Neural cell (in vitro differentiated cells): ENCODE measurements at regions not wholly inside any gene's neighbourhood (a gene's known extent, or its start where the extent isn't known, plus 50 kb on each side); places are given as distances from the start of the nearest gene placed in this dataset.

Source experiments
- H2AFZ ChIP-seq: fragments of 200-600, 300-800 bp; sonication (generic), shearing (Covaris generic); 2 replicates; pipeline ENCODE4 v1.6.0; 2014; ENCODE audit warnings: low read depth, mild to moderate bottlenecking, antibody characterized with exemption, low read length, moderate library complexity
- H3F3A ChIP-seq: fragments of 200-600 bp; shearing (Covaris generic); 2 replicates; pipeline ENCODE4 v1.6.1; 2016; ENCODE audit warnings: mild to moderate bottlenecking, moderate library complexity, mixed read lengths, antibody characterized with exemption, low read length; ENCODE audit not compliant: insufficient read depth, poor library complexity, severe bottlenecking
- H3K27ac ChIP-seq: fragments of 200-600, 300-800 bp; sonication (generic), shearing (Covaris generic); 2 replicates; pipeline ENCODE4 v1.5.1; 2014; ENCODE audit warnings: mild to moderate bottlenecking, low read length, moderate library complexity
- H3K27me3 ChIP-seq: fragments of 300-800, 200-600 bp; sonication (generic), shearing (Covaris generic); 2 replicates; pipeline ENCODE4 v1.6.0; 2014; ENCODE audit warnings: mild to moderate bottlenecking, low read depth, low read length, moderate library complexity; ENCODE audit not compliant: insufficient read depth
- H3K36me3 ChIP-seq: fragments of 300-800, 200-600 bp; sonication (generic), shearing (Covaris generic); 2 replicates; pipeline ENCODE4 v1.5.1; 2014; ENCODE audit warnings: mild to moderate bottlenecking, antibody characterized with exemption, low read length, moderate library complexity; ENCODE audit not compliant: insufficient read depth
- H3K4me2 ChIP-seq: fragments of 300-800, 200-600 bp; sonication (generic), shearing (Covaris generic); 2 replicates; pipeline ENCODE4 v1.6.0; 2014; ENCODE audit warnings: mild to moderate bottlenecking, low read length
- H3K4me3 ChIP-seq: fragments of 300-800, 200-600 bp; sonication (generic), shearing (Covaris generic); 2 replicates; pipeline ENCODE4 v1.5.1; 2014; ENCODE audit warnings: mild to moderate bottlenecking, low read length, moderate library complexity
- H3K79me2 ChIP-seq: fragments of 200-600 bp; shearing (Covaris generic); replicated peaks from 2 replicates; pipeline ENCODE4 v1.6.0; 2014; ENCODE audit warnings: mild to moderate bottlenecking, low read length, moderate library complexity; ENCODE audit not compliant: insufficient read depth
- H3K9ac ChIP-seq: fragments of 300-800, 200-600 bp; sonication (generic), shearing (Covaris generic); 2 replicates; pipeline ENCODE4 v1.6.1; 2016; ENCODE audit warnings: mild to moderate bottlenecking, low read length, mixed read lengths
- H3K9me2 ChIP-seq: fragments of 200-600 bp; shearing (Covaris generic); 2 replicates; pipeline ENCODE4 v1.6.1; 2016; ENCODE audit warnings: mild to moderate bottlenecking, low read length, mixed read lengths; ENCODE audit not compliant: insufficient read depth
- H3K9me3 ChIP-seq: fragments of 200-600, 300-800 bp; sonication (generic), shearing (Covaris generic); 2 replicates; pipeline ENCODE4 v1.6.1; 2016; ENCODE audit warnings: mild to moderate bottlenecking, mixed run types, low read length, moderate library complexity, mixed read lengths
- H4K20me1 ChIP-seq: fragments of 200-600 bp; shearing (Covaris generic); 2 replicates; pipeline ENCODE4 v1.6.1; 2016; ENCODE audit warnings: mild to moderate bottlenecking, mixed run types; ENCODE audit not compliant: insufficient read depth
- EP300 ChIP-seq: fragments of 450-650 bp; conservative IDR thresholded peaks from 2 replicates; pipeline ENCODE4 v1.6.1; 2014; ENCODE audit warnings: antibody characterized with exemption, mild to moderate bottlenecking, moderate library complexity; ENCODE audit not compliant: poor library complexity, severe bottlenecking
- EZH2 ChIP-seq: fragments of 200-600, 300-800 bp; shearing (Covaris generic), sonication (generic); IDR thresholded peaks from 2 replicates; pipeline ENCODE4 v1.6.1; 2014; ENCODE audit warnings: antibody characterized with exemption, low read length, borderline replicate concordance, mild to moderate bottlenecking; ENCODE audit not compliant: insufficient read depth, poor library complexity, severe bottlenecking
- MXI1 ChIP-seq: fragments of 450-650 bp; conservative IDR thresholded peaks from 2 replicates; pipeline ENCODE4 v1.6.1; 2014; ENCODE audit warnings: antibody characterized with exemption, mild to moderate bottlenecking; ENCODE audit not compliant: poor library complexity, severe bottlenecking
- POLR2AphosphoS5 ChIP-seq: IDR thresholded peaks from 2 replicates; pipeline ENCODE4 v1.6.1; 2012
- RAD21 ChIP-seq: fragments of 450-650 bp; conservative IDR thresholded peaks from 2 replicates; pipeline ENCODE4 v1.6.1; 2014; ENCODE audit warnings: antibody characterized with exemption, mild to moderate bottlenecking, moderate library complexity
- SMC3 ChIP-seq: fragments of 450-650 bp; conservative IDR thresholded peaks from 2 replicates; pipeline ENCODE4 v1.6.1; 2014; ENCODE audit warnings: antibody characterized with exemption, mild to moderate bottlenecking, moderate library complexity; ENCODE audit not compliant: poor library complexity
- TAF1 ChIP-seq: IDR thresholded peaks from 2 replicates; pipeline ENCODE4 v1.6.1; 2012; ENCODE audit warnings: low read depth
- TF ChIP-seq, protein P1 (sequence below): IDR thresholded peaks from 2 replicates; pipeline ENCODE4 v1.6.1; 2012; ENCODE audit warnings: borderline replicate concordance
- TF ChIP-seq, protein P2 (sequence below): fragments of 450-650 bp; IDR thresholded peaks from 2 replicates; pipeline ENCODE4 v1.5.1; 2014; ENCODE audit warnings: antibody characterized with exemption, mild to moderate bottlenecking, moderate library complexity; ENCODE audit not compliant: poor library complexity, severe bottlenecking

DNA sequence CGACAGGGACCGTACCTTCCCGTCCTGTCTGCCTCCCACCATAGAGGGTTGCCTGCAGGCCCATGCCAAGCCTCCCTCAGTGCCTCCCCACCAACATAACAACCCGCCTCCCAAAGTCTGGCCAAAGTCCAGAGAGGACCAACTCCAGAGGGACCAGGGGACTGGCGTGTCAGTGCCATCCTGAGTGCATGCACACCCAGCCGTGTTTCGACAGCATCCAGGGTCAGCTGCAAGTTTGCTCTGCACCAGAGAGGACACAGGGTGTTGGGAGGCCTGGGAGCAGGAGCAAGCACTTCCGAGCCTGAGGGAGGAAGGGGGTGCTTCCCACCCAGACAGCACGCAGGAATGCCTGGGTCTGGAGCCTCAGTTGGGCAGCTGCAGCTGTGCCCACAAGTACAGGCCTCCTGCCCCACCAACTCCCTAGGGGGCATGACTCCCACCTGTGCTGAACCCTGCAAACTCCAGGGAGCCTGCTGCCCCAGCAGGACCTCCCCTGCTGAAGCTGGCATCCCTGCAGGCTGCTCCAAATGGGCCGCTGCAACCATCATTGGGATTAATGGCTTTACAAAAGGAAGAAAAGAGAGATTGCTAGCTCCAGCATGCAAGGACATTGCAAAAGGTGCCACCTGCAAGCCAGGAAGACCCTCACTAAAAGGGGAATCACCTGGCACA lies 618.1 kb upstream of the FSHR start:
- Histone ChIP-seq H3F3A (no peaks in the 10 kb centered on the region), H3K4me3 (no peak overlapping the region), H3K9me2 (no peaks in the 10 kb centered on the region), H3K27ac (no peak overlapping the region), H2AFZ (no peak overlapping the region), H3K27me3 (no peaks in the 10 kb centered on the region), H3K79me2 (no peaks in the 10 kb centered on the region), H4K20me1 (no peaks in the 10 kb centered on the region), H3K4me2 (no peak overlapping the region), H3K36me3 (no peaks in the 10 kb centered on the region), H3K9me3 (no peaks in the 10 kb centered on the region), H3K9ac (no peak overlapping the region)
- TF ChIP-seq POLR2AphosphoS5 (no peak), MXI1 (no peak), EZH2 (no peak), SMC3 (no peak), TAF1 (no peak), RAD21 (no peak), EP300 (no peak)
- TF ChIP-seq, protein P1, sequence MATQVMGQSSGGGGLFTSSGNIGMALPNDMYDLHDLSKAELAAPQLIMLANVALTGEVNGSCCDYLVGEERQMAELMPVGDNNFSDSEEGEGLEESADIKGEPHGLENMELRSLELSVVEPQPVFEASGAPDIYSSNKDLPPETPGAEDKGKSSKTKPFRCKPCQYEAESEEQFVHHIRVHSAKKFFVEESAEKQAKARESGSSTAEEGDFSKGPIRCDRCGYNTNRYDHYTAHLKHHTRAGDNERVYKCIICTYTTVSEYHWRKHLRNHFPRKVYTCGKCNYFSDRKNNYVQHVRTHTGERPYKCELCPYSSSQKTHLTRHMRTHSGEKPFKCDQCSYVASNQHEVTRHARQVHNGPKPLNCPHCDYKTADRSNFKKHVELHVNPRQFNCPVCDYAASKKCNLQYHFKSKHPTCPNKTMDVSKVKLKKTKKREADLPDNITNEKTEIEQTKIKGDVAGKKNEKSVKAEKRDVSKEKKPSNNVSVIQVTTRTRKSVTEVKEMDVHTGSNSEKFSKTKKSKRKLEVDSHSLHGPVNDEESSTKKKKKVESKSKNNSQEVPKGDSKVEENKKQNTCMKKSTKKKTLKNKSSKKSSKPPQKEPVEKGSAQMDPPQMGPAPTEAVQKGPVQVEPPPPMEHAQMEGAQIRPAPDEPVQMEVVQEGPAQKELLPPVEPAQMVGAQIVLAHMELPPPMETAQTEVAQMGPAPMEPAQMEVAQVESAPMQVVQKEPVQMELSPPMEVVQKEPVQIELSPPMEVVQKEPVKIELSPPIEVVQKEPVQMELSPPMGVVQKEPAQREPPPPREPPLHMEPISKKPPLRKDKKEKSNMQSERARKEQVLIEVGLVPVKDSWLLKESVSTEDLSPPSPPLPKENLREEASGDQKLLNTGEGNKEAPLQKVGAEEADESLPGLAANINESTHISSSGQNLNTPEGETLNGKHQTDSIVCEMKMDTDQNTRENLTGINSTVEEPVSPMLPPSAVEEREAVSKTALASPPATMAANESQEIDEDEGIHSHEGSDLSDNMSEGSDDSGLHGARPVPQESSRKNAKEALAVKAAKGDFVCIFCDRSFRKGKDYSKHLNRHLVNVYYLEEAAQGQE, result no peak
- TF ChIP-seq, protein P2, sequence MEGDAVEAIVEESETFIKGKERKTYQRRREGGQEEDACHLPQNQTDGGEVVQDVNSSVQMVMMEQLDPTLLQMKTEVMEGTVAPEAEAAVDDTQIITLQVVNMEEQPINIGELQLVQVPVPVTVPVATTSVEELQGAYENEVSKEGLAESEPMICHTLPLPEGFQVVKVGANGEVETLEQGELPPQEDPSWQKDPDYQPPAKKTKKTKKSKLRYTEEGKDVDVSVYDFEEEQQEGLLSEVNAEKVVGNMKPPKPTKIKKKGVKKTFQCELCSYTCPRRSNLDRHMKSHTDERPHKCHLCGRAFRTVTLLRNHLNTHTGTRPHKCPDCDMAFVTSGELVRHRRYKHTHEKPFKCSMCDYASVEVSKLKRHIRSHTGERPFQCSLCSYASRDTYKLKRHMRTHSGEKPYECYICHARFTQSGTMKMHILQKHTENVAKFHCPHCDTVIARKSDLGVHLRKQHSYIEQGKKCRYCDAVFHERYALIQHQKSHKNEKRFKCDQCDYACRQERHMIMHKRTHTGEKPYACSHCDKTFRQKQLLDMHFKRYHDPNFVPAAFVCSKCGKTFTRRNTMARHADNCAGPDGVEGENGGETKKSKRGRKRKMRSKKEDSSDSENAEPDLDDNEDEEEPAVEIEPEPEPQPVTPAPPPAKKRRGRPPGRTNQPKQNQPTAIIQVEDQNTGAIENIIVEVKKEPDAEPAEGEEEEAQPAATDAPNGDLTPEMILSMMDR, result no peak

DNA sequence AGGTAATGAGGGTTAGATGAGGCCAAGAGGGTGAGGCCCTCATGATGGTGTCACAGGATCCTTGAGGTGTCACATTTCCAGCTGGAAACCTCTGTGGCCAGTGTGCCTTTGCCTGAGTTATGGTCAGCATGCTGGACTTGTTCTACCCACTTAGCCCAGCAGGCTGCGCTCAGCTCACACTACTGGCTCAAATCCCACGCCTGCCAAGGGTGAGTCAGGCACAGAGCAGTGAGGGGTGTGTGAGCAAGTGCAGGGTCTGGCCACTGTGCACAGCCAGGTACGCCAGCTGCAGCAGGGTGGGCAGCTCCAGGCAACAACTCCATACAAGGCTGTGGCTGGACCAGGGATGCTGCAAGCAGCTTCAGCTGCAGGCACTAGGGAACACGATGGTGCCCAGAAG lies 616.6 kb upstream of the FSHR start:
- Histone ChIP-seq H3F3A (no peaks in the 10 kb centered on the region), H3K9me3 (no peaks in the 10 kb centered on the region), H3K9ac (no peak overlapping the region), H3K79me2 (no peaks in the 10 kb centered on the region), H3K4me3 (no peak overlapping the region), H3K4me2 (no peak overlapping the region), H3K36me3 (no peaks in the 10 kb centered on the region), H3K9me2 (no peaks in the 10 kb centered on the region), H2AFZ (no peak overlapping the region), H4K20me1 (no peaks in the 10 kb centered on the region), H3K27ac (no peak overlapping the region), H3K27me3 (no peaks in the 10 kb centered on the region)
- TF ChIP-seq RAD21 (no peak), EZH2 (no peak)
- TF ChIP-seq, protein P2, result peak; percentile 27
